Breast epithelium (tissue), 3 donors: ENCODE measurements at regions not wholly inside any gene's neighbourhood (a gene's known extent, or its start where the extent isn't known, plus 50 kb on each side); places are given as distances from the start of the nearest gene placed in this dataset.

ENCODE experiments used
- CTCF ChIP-seq, 3 donors: fragments of 450-650 bp; IDR thresholded peaks; one replicate each; pipeline ENCODE4 v1.5.1; 2016 to 2017; ENCODE audit warnings: antibody characterized with exemption in 3 of 3, mild to moderate bottlenecking in 3 of 3, moderate library complexity in 3 of 3
- POLR2AphosphoS5 ChIP-seq, 3 donors: sonication (generic); formaldehyde crosslinking; IDR thresholded peaks; one replicate each; pipeline ENCODE4 v1.6.1; 2017; ENCODE audit warnings: antibody characterized with exemption in 3 of 3

GRCh38 chr5:130893006-130893405 is 272.1 kb downstream of the HINT1 start:
- TF ChIP-seq CTCF (IDR thresholded peaks at IDR 0.05) (no peak), POLR2AphosphoS5 (IDR thresholded peaks at IDR 0.05) (no peak)
